ENCODE measurements at regions not wholly inside any gene's neighbourhood (a gene's known extent, or its start where the extent isn't known, plus 50 kb on each side); places are given as distances from the start of the nearest gene placed in this dataset.

- no peak overlapping the region for H3K4me3 ChIP-seq (ENCODE audit: low read depth, low read length)
- DNase-seq (ENCODE audit: low read depth), result no peak
- no peak for TF ChIP-seq CTCF (IDR thresholded peaks at IDR 0.05; ENCODE audit: insufficient read depth, low read depth, low read length)
Measured at GRCh38 chr1:232489256-232489655, 140.7 kb downstream of the SIPA1L2 start.

- TF ChIP-seq CTCF (IDR thresholded peaks at IDR 0.05; ENCODE audit: insufficient read depth, low read depth, low read length), result no peak
- DNase-seq (ENCODE audit: low read depth), result peak; percentile 81
Measured at GRCh38 chr1:232487236-232487635, 142.7 kb downstream of the SIPA1L2 start.

GRCh38 chr1:232486454-232487207, 143.3 kb downstream of the SIPA1L2 start:
- H3K4me3 ChIP-seq (ENCODE audit: low read depth, low read length), result no peak overlapping the region
- TF ChIP-seq CTCF (IDR thresholded peaks at IDR 0.05; ENCODE audit: insufficient read depth, low read depth, low read length), result no peak
- DNase-seq (ENCODE audit: low read depth), result peak; percentile 55

More at GRCh38 chr1:232487236-232487635, 142.7 kb downstream of the SIPA1L2 start:
- H3K4me3 ChIP-seq (ENCODE audit: low read depth, low read length), result no peak overlapping the region

GRCh38 chr1:232486006-232486405, 143.9 kb downstream of the SIPA1L2 start:
- TF ChIP-seq CTCF (IDR thresholded peaks at IDR 0.05; ENCODE audit: insufficient read depth, low read depth, low read length), result no peak
- no peak for DNase-seq (ENCODE audit: low read depth)
- no peak overlapping the region for H3K4me3 ChIP-seq (ENCODE audit: low read depth, low read length)

- H3K4me3 ChIP-seq (ENCODE audit: low read depth, low read length), result no peak overlapping the region
- TF ChIP-seq CTCF (IDR thresholded peaks at IDR 0.05; ENCODE audit: insufficient read depth, low read depth, low read length), result no peak
- no peak for DNase-seq (ENCODE audit: low read depth)
Measured at GRCh38 chr1:232484856-232485255, 145.1 kb downstream of the SIPA1L2 start.

GRCh38 chr1:232483826-232484225, 146.1 kb downstream of the SIPA1L2 start:
- DNase-seq (ENCODE audit: low read depth), result no peak
- TF ChIP-seq CTCF (IDR thresholded peaks at IDR 0.05; ENCODE audit: insufficient read depth, low read depth, low read length), result no peak
- H3K4me3 ChIP-seq (ENCODE audit: low read depth, low read length), result no peak overlapping the region

- no peak for DNase-seq (ENCODE audit: low read depth)
Measured at GRCh38 chr1:232481091-232481490, 148.8 kb downstream of the SIPA1L2 start.

More at GRCh38 chr1:232481091-232481490, 148.8 kb downstream of the SIPA1L2 start:
- no peak overlapping the region for H3K4me3 ChIP-seq (ENCODE audit: low read depth, low read length)
- no peak for TF ChIP-seq CTCF (IDR thresholded peaks at IDR 0.05; ENCODE audit: insufficient read depth, low read depth, low read length)
